ENCODE measurements at regions not wholly inside any gene's neighbourhood (a gene's known extent, or its start where the extent isn't known, plus 50 kb on each side); places are given as distances from the start of the nearest gene placed in this dataset.

GRCh38 chr18:2070631-2071030, 500.7 kb downstream of the METTL4 start:
- TF ChIP-seq EP300 (IDR thresholded peaks at IDR 0.05), result no peak
- no peak for TF ChIP-seq POLR2AphosphoS5 (IDR thresholded peaks at IDR 0.05)
- no peak for TF ChIP-seq POLR2A (IDR thresholded peaks at IDR 0.05)
- TF ChIP-seq CTCF (IDR thresholded peaks at IDR 0.05), result no peak
- H3K4me1 ChIP-seq, result no peaks in the 10 kb centered on the region
- no peaks in the 10 kb centered on the region for H3K27me3 ChIP-seq
- no peaks in the 10 kb centered on the region for H3K9me3 ChIP-seq
- H3K4me3 ChIP-seq, result no peak overlapping the region
- no peak for DNase-seq
- intact Hi-C loops (cut with DNase I), result no loop called here
- 39 to 64% methylated on average over 4 of the region's 4 CpGs for WGBS, 2 donors
- H3K36me3 ChIP-seq, result no peaks in the 10 kb centered on the region
- H3K27ac ChIP-seq, result no peak overlapping the region

- Histone ChIP-seq H3K27me3 (no peaks in the 10 kb centered on the region), H3K4me1 (no peaks in the 10 kb centered on the region), H3K27ac (no peak overlapping the region), H3K4me3 (no peak overlapping the region), H3K9me3 (no peaks in the 10 kb centered on the region), H3K36me3 (no peaks in the 10 kb centered on the region)
- 71 to 85% methylated on average over 1 of the region's 1 CpG for WGBS, 2 donors
- intact Hi-C loops (cut with DNase I), result no loop called here
- TF ChIP-seq EP300 (IDR thresholded peaks at IDR 0.05) (no peak), POLR2AphosphoS5 (IDR thresholded peaks at IDR 0.05) (no peak), POLR2A (IDR thresholded peaks at IDR 0.05) (no peak), CTCF (IDR thresholded peaks at IDR 0.05) (no peak)
- DNase-seq, result no peak
Measured at GRCh38 chr18:2075499-2075898, 495.8 kb downstream of the METTL4 start.

GRCh38 chr18:2082676-2083075, 488.6 kb downstream of the METTL4 start:
- H3K4me1 ChIP-seq, result no peaks in the 10 kb centered on the region
- DNase-seq, result no peak
- H3K9me3 ChIP-seq, result no peaks in the 10 kb centered on the region

GRCh38 chr18:2083691-2084090, 487.6 kb downstream of the METTL4 start:
- DNase-seq, result no peak
- Histone ChIP-seq H3K27ac (no peak overlapping the region), H3K4me1 (no peaks in the 10 kb centered on the region), H3K9me3 (no peaks in the 10 kb centered on the region), H3K36me3 (no peaks in the 10 kb centered on the region), H3K4me3 (no peak overlapping the region), H3K27me3 (no peaks in the 10 kb centered on the region)
- TF ChIP-seq EP300 (IDR thresholded peaks at IDR 0.05) (no peak), POLR2A (IDR thresholded peaks at IDR 0.05) (no peak), CTCF (IDR thresholded peaks at IDR 0.05) (no peak), POLR2AphosphoS5 (IDR thresholded peaks at IDR 0.05) (no peak)
- intact Hi-C loops (cut with DNase I), result no loop called here
- 42 to 48% methylated on average over 3 of the region's 3 CpGs for WGBS, 2 donors

More at GRCh38 chr18:2082676-2083075, 488.6 kb downstream of the METTL4 start:
- no peak for TF ChIP-seq POLR2A (IDR thresholded peaks at IDR 0.05)
- no peaks in the 10 kb centered on the region for H3K36me3 ChIP-seq
- no peak overlapping the region for H3K27ac ChIP-seq
- H3K27me3 ChIP-seq, result no peaks in the 10 kb centered on the region
- WGBS, 2 donors, result 69 to 70% methylated on average over 1 of the region's 1 CpG
- no peak overlapping the region for H3K4me3 ChIP-seq
- intact Hi-C loops (cut with DNase I), result no loop called here

- Histone ChIP-seq H3K4me3 (no peak overlapping the region), H3K27ac (no peak overlapping the region), H3K9me3 (no peaks in the 10 kb centered on the region), H3K36me3 (no peaks in the 10 kb centered on the region), H3K4me1 (no peaks in the 10 kb centered on the region), H3K27me3 (no peaks in the 10 kb centered on the region)
- DNase-seq, result no peak
- no peak for TF ChIP-seq POLR2AphosphoS5 (IDR thresholded peaks at IDR 0.05)
- TF ChIP-seq CTCF (IDR thresholded peaks at IDR 0.05), result no peak
- TF ChIP-seq POLR2A (IDR thresholded peaks at IDR 0.05), result no peak
- intact Hi-C loops (cut with DNase I), result no loop called here
Measured at GRCh38 chr18:2086439-2086838, 484.9 kb downstream of the METTL4 start.

All from sigmoid colon (tissue), 6 donors.